ENCODE measurements at regions not wholly inside any gene's neighbourhood (a gene's known extent, or its start where the extent isn't known, plus 50 kb on each side); places are given as distances from the start of the nearest gene placed in this dataset.
A peak's percentile ranks its signal among the peaks of the same experiment; 100 is the strongest.
"Not testable (repeated sequence)": the region's sequence is repeated elsewhere in the genome, so short reads cannot be mapped to it uniquely, and the experiment has no call there.

DNA sequence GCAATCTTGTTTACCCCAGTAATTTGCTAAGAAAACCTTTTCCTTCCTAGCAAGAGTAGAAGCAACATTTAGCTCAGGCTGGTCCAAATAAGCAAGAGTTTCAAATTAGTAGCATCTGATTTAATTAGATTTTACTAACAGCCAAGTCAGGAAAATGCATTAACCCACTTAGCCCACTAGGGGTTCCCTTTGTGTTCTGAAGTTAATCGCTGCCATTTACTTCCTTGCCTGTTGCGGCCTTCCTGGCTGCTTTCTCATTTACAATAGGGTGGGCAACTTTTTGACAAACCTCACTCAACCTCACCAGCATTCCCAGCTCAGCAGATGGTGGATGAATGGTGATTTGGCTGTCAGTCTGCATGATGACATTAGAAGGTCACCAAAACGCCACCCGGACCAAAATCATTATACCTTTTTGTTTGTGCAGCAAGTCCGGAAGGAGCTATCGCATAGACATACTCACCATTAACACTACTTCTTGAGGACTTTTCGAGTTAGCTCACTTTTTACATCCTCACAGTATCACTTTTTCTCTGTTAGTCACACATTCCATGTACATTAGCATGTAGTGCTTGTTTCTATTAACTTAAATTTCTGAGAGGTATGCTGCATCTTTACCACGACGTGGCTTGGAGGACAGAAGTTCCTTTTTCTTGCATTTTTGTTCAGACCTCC lies 101.5 kb upstream of the SETBP1 start:
- WGBS, result 26% methylated on average over 8 of the region's 9 CpGs

GRCh38 chr18:44579745-44580144 lies 100.9 kb upstream of the SETBP1 start:
- no peak overlapping the region for H2BK12ac ChIP-seq (ENCODE audit: low read length in 2 of 2)
- no peak overlapping the region for H3K18ac ChIP-seq (ENCODE audit: low read depth in 1 of 2, low read length in 2 of 2)
- H3K23ac ChIP-seq (ENCODE audit: low read length in 2 of 2), result no peak overlapping the region
- no peak overlapping the region for H3K4ac ChIP-seq (ENCODE audit: low read depth in 1 of 2, low read length in 2 of 2)
- no peak overlapping the region for H2BK120ac ChIP-seq (ENCODE audit: low read depth, low read length)
- peak; percentile 40 for DNase-seq
- H2AK5ac ChIP-seq (ENCODE audit: low read length, severe bottlenecking), result no peak overlapping the region
- WGBS, result 34% methylated on average over 5 of the region's 7 CpGs
- no peak overlapping the region for H3K4me2 ChIP-seq (ENCODE audit: low read length, poor library complexity, severe bottlenecking)
- no peaks in the 10 kb centered on the region for H3K36me3 ChIP-seq (ENCODE audit: control insufficient read depth in 1 of 2, insufficient read depth in 2 of 2, low read depth in 1 of 2, low read length in 2 of 2)
- no peak overlapping the region for H2BK5ac ChIP-seq (ENCODE audit: low read depth, low read length, poor library complexity, severe bottlenecking)
- H3K27ac ChIP-seq (ENCODE audit: low read length, poor library complexity, severe bottlenecking), result peak overlapping the region; percentile 51
- H4K8ac ChIP-seq (ENCODE audit: low read length), result peak overlapping the region; percentile 36
- no peak overlapping the region for H3K14ac ChIP-seq (ENCODE audit: low read length in 2 of 2)
- peaks cover 2% of the 10 kb centered on the region for H3K4me1 ChIP-seq (ENCODE audit: control insufficient read depth, insufficient read depth, low read depth, low read length)
- H2AFZ ChIP-seq (ENCODE audit: low read depth, low read length), result no peak overlapping the region
- H3K4me3 ChIP-seq (ENCODE audit: insufficient read depth in 1 of 2, low read depth in 1 of 2, low read length in 2 of 2), result no peak overlapping the region
- no peak overlapping the region for H3K9ac ChIP-seq (ENCODE audit: low read length)
- no peaks in the 10 kb centered on the region for H3K27me3 ChIP-seq (ENCODE audit: control insufficient read depth in 1 of 2, insufficient read depth in 1 of 2, low read length in 2 of 2)
- H3K79me1 ChIP-seq (replicated peaks; ENCODE audit: low read length, poor library complexity, severe bottlenecking), result no peaks in the 10 kb centered on the region
- H4K91ac ChIP-seq (ENCODE audit: low read length), result no peak overlapping the region
- no peak overlapping the region for H2BK15ac ChIP-seq (ENCODE audit: low read depth, poor library complexity, severe bottlenecking)
- H3K9me3 ChIP-seq (ENCODE audit: control insufficient read depth, low read length), result peaks cover 4% of the 10 kb centered on the region

More for the DNA sequence above, 101.5 kb upstream of the SETBP1 start:
- no peak overlapping the region for H2BK120ac ChIP-seq (ENCODE audit: low read depth, low read length)
- H2BK12ac ChIP-seq (ENCODE audit: low read length in 2 of 2), result peak overlapping the region in 1 of 2 experiments; percentile 92
- no peak overlapping the region for H3K4me3 ChIP-seq (ENCODE audit: insufficient read depth in 1 of 2, low read depth in 1 of 2, low read length in 2 of 2)
- H3K36me3 ChIP-seq (ENCODE audit: control insufficient read depth in 1 of 2, insufficient read depth in 2 of 2, low read depth in 1 of 2, low read length in 2 of 2), result no peaks in the 10 kb centered on the region
- DNase-seq, result peak; percentile 72
- H3K79me1 ChIP-seq (replicated peaks; ENCODE audit: low read length, poor library complexity, severe bottlenecking), result no peaks in the 10 kb centered on the region
- H3K4me2 ChIP-seq (ENCODE audit: low read length, poor library complexity, severe bottlenecking), result no peak overlapping the region
- no peak overlapping the region for H2BK5ac ChIP-seq (ENCODE audit: low read depth, low read length, poor library complexity, severe bottlenecking)
- no peak overlapping the region for H3K23ac ChIP-seq (ENCODE audit: low read length in 2 of 2)
- peaks cover 2% of the 10 kb centered on the region for H3K4me1 ChIP-seq (ENCODE audit: control insufficient read depth, insufficient read depth, low read depth, low read length)
- no peak overlapping the region for H4K91ac ChIP-seq (ENCODE audit: low read length)
- H3K4ac ChIP-seq (ENCODE audit: low read depth in 1 of 2, low read length in 2 of 2), result no peak overlapping the region
- no peak overlapping the region for H4K8ac ChIP-seq (ENCODE audit: low read length)
- no peak overlapping the region for H2BK15ac ChIP-seq (ENCODE audit: low read depth, poor library complexity, severe bottlenecking)
- no peak overlapping the region for H2AK5ac ChIP-seq (ENCODE audit: low read length, severe bottlenecking)
- H3K9ac ChIP-seq (ENCODE audit: low read length), result no peak overlapping the region
- peak overlapping the region; percentile 46 for H2AFZ ChIP-seq (ENCODE audit: low read depth, low read length)
- H3K18ac ChIP-seq (ENCODE audit: low read depth in 1 of 2, low read length in 2 of 2), result peak overlapping the region in 1 of 2 experiments; percentile 73
- H3K9me3 ChIP-seq (ENCODE audit: control insufficient read depth, low read length), result peaks cover 4% of the 10 kb centered on the region
- no peaks in the 10 kb centered on the region for H3K27me3 ChIP-seq (ENCODE audit: control insufficient read depth in 1 of 2, insufficient read depth in 1 of 2, low read length in 2 of 2)
- H3K27ac ChIP-seq (ENCODE audit: low read length, poor library complexity, severe bottlenecking), result peak overlapping the region; percentile 51
- H3K14ac ChIP-seq (ENCODE audit: low read length in 2 of 2), result peak overlapping the region in 1 of 2 experiments; percentile 26

DNA sequence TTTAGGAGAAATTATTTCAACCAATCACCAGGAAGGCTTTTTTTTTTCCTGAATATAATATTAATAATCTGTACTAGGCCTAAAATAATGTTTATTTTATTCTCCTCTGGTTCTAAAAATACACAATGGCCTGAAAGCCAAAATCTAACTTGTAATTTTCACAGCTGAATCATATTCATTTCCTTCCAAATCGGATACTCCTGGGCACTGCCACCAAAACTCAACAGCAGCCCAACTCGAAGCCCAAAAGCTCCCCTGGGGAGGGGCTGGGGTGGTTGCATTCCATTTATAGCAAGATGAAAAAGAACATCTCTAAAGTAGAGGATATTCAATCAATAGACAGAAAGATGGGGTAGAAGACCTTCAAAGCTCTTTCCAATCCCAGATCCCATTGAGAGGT lies 100.5 kb upstream of the SETBP1 start:
- no peak overlapping the region for H4K8ac ChIP-seq (ENCODE audit: low read length)
- no CpG with 5 or more reads among the region's 2 CpGs for WGBS
- DNase-seq, result no peak
- H3K9me3 ChIP-seq (ENCODE audit: control insufficient read depth, low read length), result peaks cover 4% of the 10 kb centered on the region
- peak overlapping the region; percentile 85 for H2AK5ac ChIP-seq (ENCODE audit: low read length, severe bottlenecking)
- no peak overlapping the region for H4K91ac ChIP-seq (ENCODE audit: low read length)
- no peak overlapping the region for H3K23ac ChIP-seq (ENCODE audit: low read length in 2 of 2)
- no peaks in the 10 kb centered on the region for H3K36me3 ChIP-seq (ENCODE audit: control insufficient read depth in 1 of 2, insufficient read depth in 2 of 2, low read depth in 1 of 2, low read length in 2 of 2)
- H3K4me3 ChIP-seq (ENCODE audit: insufficient read depth in 1 of 2, low read depth in 1 of 2, low read length in 2 of 2), result no peak overlapping the region
- no peak overlapping the region for H3K4me2 ChIP-seq (ENCODE audit: low read length, poor library complexity, severe bottlenecking)
- no peaks in the 10 kb centered on the region for H3K79me1 ChIP-seq (replicated peaks; ENCODE audit: low read length, poor library complexity, severe bottlenecking)
- H3K18ac ChIP-seq (ENCODE audit: low read depth in 1 of 2, low read length in 2 of 2), result no peak overlapping the region
- no peak overlapping the region for H3K9ac ChIP-seq (ENCODE audit: low read length)
- H2BK120ac ChIP-seq (ENCODE audit: low read depth, low read length), result no peak overlapping the region
- no peak overlapping the region for H2AFZ ChIP-seq (ENCODE audit: low read depth, low read length)
- no peak overlapping the region for H3K27ac ChIP-seq (ENCODE audit: low read length, poor library complexity, severe bottlenecking)
- H2BK15ac ChIP-seq (ENCODE audit: low read depth, poor library complexity, severe bottlenecking), result no peak overlapping the region
- H3K4me1 ChIP-seq (ENCODE audit: control insufficient read depth, insufficient read depth, low read depth, low read length), result peaks cover 2% of the 10 kb centered on the region
- no peak overlapping the region for H2BK12ac ChIP-seq (ENCODE audit: low read length in 2 of 2)
- H3K27me3 ChIP-seq (ENCODE audit: control insufficient read depth in 1 of 2, insufficient read depth in 1 of 2, low read length in 2 of 2), result no peaks in the 10 kb centered on the region
- H2BK5ac ChIP-seq (ENCODE audit: low read depth, low read length, poor library complexity, severe bottlenecking), result no peak overlapping the region
- H3K14ac ChIP-seq (ENCODE audit: low read length in 2 of 2), result no peak overlapping the region
- no peak overlapping the region for H3K4ac ChIP-seq (ENCODE audit: low read depth in 1 of 2, low read length in 2 of 2)

DNA sequence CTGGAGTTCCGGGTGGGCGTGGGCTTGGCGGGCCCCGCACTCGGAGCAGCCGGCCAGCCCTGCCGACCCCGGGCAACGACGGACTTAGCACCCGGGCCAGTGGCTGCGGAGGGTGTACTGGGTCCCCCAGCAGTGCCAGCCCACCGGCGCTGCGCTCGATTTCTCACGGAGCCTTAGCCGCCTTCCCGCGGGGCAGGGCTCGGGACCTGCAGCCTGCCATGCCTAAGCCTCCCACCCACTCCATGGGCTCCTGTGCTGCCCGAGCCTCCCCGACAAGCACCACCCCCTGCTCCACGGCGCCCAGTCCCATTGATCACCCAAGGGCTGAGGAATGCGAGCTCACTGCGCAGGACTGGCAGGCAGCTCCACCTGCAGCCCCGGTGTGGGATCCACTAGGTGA lies 99.9 kb upstream of the SETBP1 start:
- H3K79me1 ChIP-seq (replicated peaks; ENCODE audit: low read length, poor library complexity, severe bottlenecking); H2BK120ac ChIP-seq (ENCODE audit: low read depth, low read length); H3K36me3 ChIP-seq (ENCODE audit: control insufficient read depth in 1 of 2, insufficient read depth in 2 of 2, low read depth in 1 of 2, low read length in 2 of 2); H3K4ac ChIP-seq (ENCODE audit: low read depth in 1 of 2, low read length in 2 of 2); H3K4me2 ChIP-seq (ENCODE audit: low read length, poor library complexity, severe bottlenecking); H3K23ac ChIP-seq (ENCODE audit: low read length in 2 of 2); H2AK5ac ChIP-seq (ENCODE audit: low read length, severe bottlenecking); H3K18ac ChIP-seq (ENCODE audit: low read depth in 1 of 2, low read length in 2 of 2); DNase-seq; H3K27ac ChIP-seq (ENCODE audit: low read length, poor library complexity, severe bottlenecking); H4K8ac ChIP-seq (ENCODE audit: low read length); H2BK12ac ChIP-seq (ENCODE audit: low read length in 2 of 2); H3K4me3 ChIP-seq (ENCODE audit: insufficient read depth in 1 of 2, low read depth in 1 of 2, low read length in 2 of 2); H2BK5ac ChIP-seq (ENCODE audit: low read depth, low read length, poor library complexity, severe bottlenecking); H4K91ac ChIP-seq (ENCODE audit: low read length); H3K9me3 ChIP-seq (ENCODE audit: control insufficient read depth, low read length); H3K14ac ChIP-seq (ENCODE audit: low read length in 2 of 2); H3K4me1 ChIP-seq (ENCODE audit: control insufficient read depth, insufficient read depth, low read depth, low read length); H3K9ac ChIP-seq (ENCODE audit: low read length); H3K27me3 ChIP-seq (ENCODE audit: control insufficient read depth in 1 of 2, insufficient read depth in 1 of 2, low read length in 2 of 2); H2AFZ ChIP-seq (ENCODE audit: low read depth, low read length): not testable (repeated sequence)
- WGBS, result 97% methylated on average over 18 of the region's 28 CpGs
- peak overlapping the region; percentile 49 for H2BK15ac ChIP-seq (ENCODE audit: low read depth, poor library complexity, severe bottlenecking)
